GM21528 (cell line): ENCODE measurements at regions not wholly inside any gene's neighbourhood (a gene's known extent, or its start where the extent isn't known, plus 50 kb on each side); places are given as distances from the start of the nearest gene placed in this dataset.
"Not testable (repeated sequence)": the region's sequence is repeated elsewhere in the genome, so short reads cannot be mapped to it uniquely, and the experiment has no call there.

Experiments used
- ATAC-seq: cut with Tn5 transposase; IDR thresholded peaks from one replicate; pipeline ENCODE4 v1.9.1; 2021; ENCODE audit warnings: mild to moderate bottlenecking, moderate library complexity; ENCODE audit not compliant: unreplicated experiment, low FRiP score

- no peak for ATAC-seq
Measured at GRCh38 chr7:115387137-115387536, 465.2 kb downstream of the MDFIC start.

GRCh38 chr7:115379321-115379720, 457.4 kb downstream of the MDFIC start:
- ATAC-seq, result no peak

- no peak for ATAC-seq
Measured at GRCh38 chr7:115368998-115369397, 447.1 kb downstream of the MDFIC start.

- ATAC-seq, result no peak
Measured at GRCh38 chr7:115363916-115364315, 442.0 kb downstream of the MDFIC start.

GRCh38 chr7:115359955-115360354, 438.1 kb downstream of the MDFIC start:
- no peak for ATAC-seq

- no peak for ATAC-seq
Measured at GRCh38 chr7:115359119-115359518, 437.2 kb downstream of the MDFIC start.

GRCh38 chr7:115357703-115357999, 435.8 kb downstream of the MDFIC start:
- no peak for ATAC-seq

- no peak for ATAC-seq
Measured at GRCh38 chr7:115356999-115357702, 435.3 kb downstream of the MDFIC start.

- ATAC-seq, result no peak
Measured at GRCh38 chr7:115356139-115356746, 434.3 kb downstream of the MDFIC start.

- no peak for ATAC-seq
Measured at GRCh38 chr7:115354925-115355324, 433.0 kb downstream of the MDFIC start.

- no peak for ATAC-seq
Measured at GRCh38 chr7:115352375-115352774, 430.5 kb downstream of the MDFIC start.

GRCh38 chr7:115350764-115351163, 428.9 kb downstream of the MDFIC start:
- no peak for ATAC-seq

- ATAC-seq, result no peak
Measured at GRCh38 chr7:115349635-115350034, 427.7 kb downstream of the MDFIC start.

- no peak for ATAC-seq
Measured at GRCh38 chr7:115346685-115347084, 424.8 kb downstream of the MDFIC start.

GRCh38 chr7:115340828-115341227, 418.9 kb downstream of the MDFIC start:
- no peak for ATAC-seq

- no peak for ATAC-seq
Measured at GRCh38 chr7:115338016-115338415, 416.1 kb downstream of the MDFIC start.

GRCh38 chr7:115332691-115333090, 410.8 kb downstream of the MDFIC start:
- ATAC-seq, result no peak

GRCh38 chr7:115329006-115329405, 407.1 kb downstream of the MDFIC start:
- ATAC-seq, result no peak

- no peak for ATAC-seq
Measured at GRCh38 chr7:115328018-115328417, 406.1 kb downstream of the MDFIC start.

- no peak for ATAC-seq
Measured at GRCh38 chr7:115327326-115327725, 405.4 kb downstream of the MDFIC start.

- ATAC-seq, result no peak
Measured at GRCh38 chr7:115319541-115319940, 397.6 kb downstream of the MDFIC start.

GRCh38 chr7:115310316-115310715, 388.4 kb downstream of the MDFIC start:
- ATAC-seq, result not testable (repeated sequence)
